Trophoblast cell (in vitro differentiated cells and primary cell): ENCODE measurements at regions not wholly inside any gene's neighbourhood (a gene's known extent, or its start where the extent isn't known, plus 50 kb on each side); places are given as distances from the start of the nearest gene placed in this dataset.

Experiments used
- DNase-seq, 2 donors: peaks; one replicate each; pipeline ENCODE4 v3.0.0-alpha.2; 2016
- H2AFZ ChIP-seq: 2 replicates; pipeline ENCODE4 v1.6.1; 2013; ENCODE audit warnings: low read length, moderate library complexity, mild to moderate bottlenecking; ENCODE audit not compliant: insufficient read depth, poor library complexity
- H2AK5ac ChIP-seq: 2 replicates; pipeline ENCODE4 v1.6.1; 2013; ENCODE audit warnings: mild to moderate bottlenecking, low read length
- H2BK120ac ChIP-seq: 2 replicates; pipeline ENCODE4 v1.6.1; 2013; ENCODE audit warnings: low read length, mild to moderate bottlenecking, moderate library complexity; ENCODE audit not compliant: insufficient read depth, poor library complexity
- H2BK12ac ChIP-seq: 2 replicates; pipeline ENCODE4 v1.6.1; 2013; ENCODE audit warnings: mild to moderate bottlenecking, low read length, moderate library complexity
- H2BK5ac ChIP-seq: 2 replicates; pipeline ENCODE4 v1.6.1; 2013; ENCODE audit warnings: low read length, low read depth, moderate library complexity, mild to moderate bottlenecking; ENCODE audit not compliant: poor library complexity
- H3K14ac ChIP-seq: 2 replicates; pipeline ENCODE4 v1.6.1; 2013; ENCODE audit warnings: mild to moderate bottlenecking, low read length
- H3K18ac ChIP-seq: 2 replicates; pipeline ENCODE4 v1.6.1; 2013; ENCODE audit warnings: mild to moderate bottlenecking, low read length
- H3K23ac ChIP-seq: 2 replicates; pipeline ENCODE4 v1.6.1; 2013; ENCODE audit warnings: low read length
- H3K27ac ChIP-seq: 2 replicates; pipeline ENCODE4 v1.5.1; 2013; ENCODE audit warnings: low read depth, mild to moderate bottlenecking, inconsistent platforms, low read length, moderate library complexity
- H3K27me3 ChIP-seq: 2 replicates; pipeline ENCODE4 v1.6.1; 2013; ENCODE audit warnings: inconsistent platforms, mild to moderate bottlenecking, low read length, moderate library complexity; ENCODE audit not compliant: insufficient read depth
- H3K36me3 ChIP-seq, 2 experiments: 1 replicate in 1 of 2; 2 replicates in 1 of 2; pipeline ENCODE4 v1.6.1; 2013; ENCODE audit warnings: low read length in 2 of 2, mild to moderate bottlenecking in 2 of 2, moderate library complexity in 1 of 2; ENCODE audit not compliant: insufficient read depth in 2 of 2, control insufficient read depth in 1 of 2
- H3K4ac ChIP-seq: 2 replicates; pipeline ENCODE4 v1.6.1; 2013; ENCODE audit warnings: low read depth, mild to moderate bottlenecking, low read length, moderate library complexity
- H3K4me1 ChIP-seq, 2 experiments: 1 replicate in 1 of 2; 2 replicates in 1 of 2; pipeline ENCODE4 v1.6.1; 2013; ENCODE audit warnings: low read length in 2 of 2, mild to moderate bottlenecking in 2 of 2, moderate library complexity in 1 of 2; ENCODE audit not compliant: insufficient read depth in 2 of 2, control insufficient read depth in 1 of 2
- H3K4me2 ChIP-seq: 2 replicates; pipeline ENCODE4 v1.6.1; 2013; ENCODE audit warnings: inconsistent platforms, mild to moderate bottlenecking, low read length, moderate library complexity
- H3K4me3 ChIP-seq: 2 replicates; pipeline ENCODE4 v1.5.1; 2013; ENCODE audit warnings: mild to moderate bottlenecking, low read depth, low read length, inconsistent platforms
- H3K79me1 ChIP-seq: one replicate; pipeline ENCODE4 v1.6.1; 2013; ENCODE audit warnings: low read length
- H3K79me2 ChIP-seq: 2 replicates; pipeline ENCODE4 v1.6.1; 2013; ENCODE audit warnings: low read length, mild to moderate bottlenecking; ENCODE audit not compliant: control insufficient read depth, insufficient read depth, poor library complexity
- H3K9ac ChIP-seq: 2 replicates; pipeline ENCODE4 v1.6.1; 2013; ENCODE audit warnings: mild to moderate bottlenecking, low read length
- H3K9me3 ChIP-seq: 2 replicates; pipeline ENCODE4 v1.6.1; 2013; ENCODE audit warnings: low read depth, mild to moderate bottlenecking, control low read depth, inconsistent platforms, low read length; ENCODE audit not compliant: insufficient read depth
- H4K12ac ChIP-seq: 2 replicates; pipeline ENCODE4 v1.6.1; 2013; ENCODE audit warnings: low read depth, mild to moderate bottlenecking, low read length, moderate library complexity
- H4K8ac ChIP-seq: 2 replicates; pipeline ENCODE4 v1.6.1; 2013; ENCODE audit warnings: low read depth, mild to moderate bottlenecking, low read length, moderate library complexity
- H4K91ac ChIP-seq: one replicate; pipeline ENCODE4 v1.6.1; 2013; ENCODE audit warnings: low read depth, mild to moderate bottlenecking, low read length, moderate library complexity
- WGBS: extraction: QIAGEN DNeasy Blood & Tissue Kit; methylation state at CpG from one replicate; pipeline ENCODE4 v1.1.7; 2013; ENCODE audit warnings: missing lambda C conversion rate; ENCODE audit not compliant: insufficient read length, insufficient coverage; ENCODE audit errors: extremely low coverage; 5-methylcytosine and 5-hydroxymethylcytosine counted together

- Histone ChIP-seq H3K27ac (no peak overlapping the region), H4K12ac (no peak overlapping the region), H3K9me3 (no peaks in the 10 kb centered on the region), H3K79me2 (no peaks in the 10 kb centered on the region), H3K9ac (no peak overlapping the region), H2AFZ (no peak overlapping the region), H3K14ac (no peak overlapping the region), H3K27me3 (no peaks in the 10 kb centered on the region), H4K8ac (no peak overlapping the region), H3K4me1 (no peaks in the 10 kb centered on the region), H3K4ac (no peak overlapping the region), H3K4me2 (no peak overlapping the region), H3K79me1 (no peaks in the 10 kb centered on the region), H2BK12ac (no peak overlapping the region), H3K18ac (no peak overlapping the region), H2BK120ac (no peak overlapping the region), H3K36me3 (no peaks in the 10 kb centered on the region), H3K23ac (no peak overlapping the region), H2BK5ac (no peak overlapping the region), H3K4me3 (no peak overlapping the region), H2AK5ac (no peak overlapping the region), H4K91ac (no peak overlapping the region)
- WGBS, result no CpG with 5 or more reads among the region's 1 CpG
- no peak for DNase-seq
Measured at GRCh38 chr4:110898290-110898689, 275.4 kb upstream of the PITX2 start.

DNA sequence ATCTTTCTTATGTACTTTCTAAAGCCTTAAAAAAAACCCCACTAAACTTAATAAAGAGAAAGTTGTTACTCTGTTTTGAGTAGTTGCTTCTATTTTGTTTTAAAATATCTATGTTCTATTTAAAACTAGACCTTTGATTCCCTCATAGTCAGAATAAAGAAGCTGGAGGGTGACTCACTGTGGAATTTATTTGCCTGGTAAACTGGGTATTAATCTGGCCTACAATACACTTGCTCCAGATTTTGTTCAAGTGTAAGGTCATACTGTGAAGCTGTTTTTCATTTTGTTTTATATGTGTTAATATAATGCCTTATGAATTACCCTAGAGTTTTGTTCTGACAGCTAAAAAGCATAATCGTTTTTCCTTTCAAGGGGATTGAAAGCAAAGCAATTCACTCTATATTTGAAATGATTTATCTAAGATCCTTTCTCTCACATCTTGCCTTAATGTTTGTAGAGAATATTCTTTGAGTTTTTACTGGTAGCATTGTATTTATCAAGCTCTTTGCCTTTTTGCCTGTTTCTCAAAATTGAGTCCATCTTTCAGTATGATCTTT lies 277.4 kb upstream of the PITX2 start:
- Histone ChIP-seq H2AFZ (no peak overlapping the region), H2AK5ac (no peak overlapping the region), H3K4me2 (no peak overlapping the region), H3K27ac (no peak overlapping the region), H3K23ac (no peak overlapping the region), H2BK12ac (no peak overlapping the region), H2BK5ac (no peak overlapping the region), H4K8ac (no peak overlapping the region), H3K18ac (no peak overlapping the region), H3K79me1 (no peaks in the 10 kb centered on the region), H3K4ac (no peak overlapping the region), H2BK120ac (no peak overlapping the region), H4K12ac (no peak overlapping the region), H3K9ac (no peak overlapping the region), H3K4me3 (no peak overlapping the region), H4K91ac (no peak overlapping the region), H3K4me1 (no peaks in the 10 kb centered on the region), H3K27me3 (no peaks in the 10 kb centered on the region), H3K9me3 (no peaks in the 10 kb centered on the region), H3K36me3 (no peaks in the 10 kb centered on the region), H3K14ac (no peak overlapping the region), H3K79me2 (no peaks in the 10 kb centered on the region)
- no peak for DNase-seq
- WGBS, result no CpG with 5 or more reads among the region's 1 CpG

GRCh38 chr4:110902500-110902899 lies 279.6 kb upstream of the PITX2 start:
- Histone ChIP-seq H3K14ac (no peak overlapping the region), H3K4me2 (no peak overlapping the region), H3K9ac (peak overlapping the region; percentile 13), H3K4me3 (no peak overlapping the region), H3K27me3 (no peaks in the 10 kb centered on the region), H2BK120ac (no peak overlapping the region), H4K8ac (no peak overlapping the region), H3K4me1 (no peaks in the 10 kb centered on the region), H3K4ac (no peak overlapping the region), H4K12ac (no peak overlapping the region), H2BK12ac (no peak overlapping the region), H3K18ac (no peak overlapping the region), H2AFZ (no peak overlapping the region), H3K9me3 (no peaks in the 10 kb centered on the region), H3K79me1 (no peaks in the 10 kb centered on the region), H3K27ac (no peak overlapping the region), H3K23ac (no peak overlapping the region), H3K79me2 (no peaks in the 10 kb centered on the region), H2BK5ac (no peak overlapping the region), H2AK5ac (no peak overlapping the region), H4K91ac (no peak overlapping the region), H3K36me3 (no peaks in the 10 kb centered on the region)
- peak; percentile 17 to 56 for DNase-seq
- no CpG with 5 or more reads among the region's 3 CpGs for WGBS

DNA sequence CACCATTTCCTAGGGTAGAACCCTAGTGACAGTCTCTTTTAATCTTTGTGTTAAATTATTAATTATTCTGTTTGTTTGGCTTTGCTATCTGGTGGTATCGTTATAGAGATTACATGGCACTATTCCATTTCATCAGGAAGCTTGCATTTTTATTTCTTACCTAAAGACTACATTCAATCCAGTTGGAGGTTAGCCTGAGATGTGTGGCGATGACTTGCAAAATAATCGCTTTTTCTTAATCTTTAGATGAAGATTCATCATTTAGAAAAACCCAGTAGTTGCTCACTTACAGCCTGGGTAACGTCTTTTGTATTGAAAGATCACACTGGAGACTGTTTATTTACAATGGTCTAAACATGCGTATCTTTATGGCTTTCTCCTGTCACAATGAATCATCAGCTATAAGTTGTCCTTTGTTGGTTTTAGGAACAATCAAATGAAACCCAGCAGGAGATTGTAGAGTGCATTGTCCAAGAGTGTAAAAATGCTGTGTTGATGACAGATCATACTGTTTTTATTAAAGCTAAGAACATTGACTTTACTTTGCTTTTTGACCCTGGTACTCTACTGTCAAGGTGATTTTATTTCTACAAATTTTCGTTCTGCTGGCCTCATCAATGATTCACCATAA lies 281.7 kb upstream of the PITX2 start:
- H3K4me1 ChIP-seq, result no peaks in the 10 kb centered on the region
- H3K4me2 ChIP-seq, result no peak overlapping the region
- no peaks in the 10 kb centered on the region for H3K79me1 ChIP-seq
- no peaks in the 10 kb centered on the region for H3K27me3 ChIP-seq
- H3K79me2 ChIP-seq, result no peaks in the 10 kb centered on the region
- H2AFZ ChIP-seq, result no peak overlapping the region
- H2AK5ac ChIP-seq, result no peak overlapping the region
- no peak overlapping the region for H3K4me3 ChIP-seq
- no peak overlapping the region for H2BK120ac ChIP-seq
- no peak overlapping the region for H4K8ac ChIP-seq
- no peak overlapping the region for H2BK5ac ChIP-seq
- no peak overlapping the region for H4K12ac ChIP-seq
- H3K9me3 ChIP-seq, result no peaks in the 10 kb centered on the region
- no peak overlapping the region for H3K4ac ChIP-seq
- H3K18ac ChIP-seq, result no peak overlapping the region
- no peak overlapping the region for H2BK12ac ChIP-seq
- no peak overlapping the region for H4K91ac ChIP-seq
- WGBS, result no CpG with 5 or more reads among the region's 6 CpGs
- no peak overlapping the region for H3K14ac ChIP-seq
- H3K36me3 ChIP-seq, result no peaks in the 10 kb centered on the region
- no peak overlapping the region for H3K9ac ChIP-seq
- DNase-seq, result no peak
- H3K23ac ChIP-seq, result no peak overlapping the region
- no peak overlapping the region for H3K27ac ChIP-seq
